Osteocyte (in vitro differentiated cells): ENCODE measurements at regions not wholly inside any gene's neighbourhood (a gene's known extent, or its start where the extent isn't known, plus 50 kb on each side); places are given as distances from the start of the nearest gene placed in this dataset.

Experiments
- DNase-seq: peaks from one replicate; pipeline ENCODE4 v3.0.0; 2021; ENCODE audit warnings: mixed read lengths; ENCODE audit not compliant: unreplicated experiment; ENCODE audit errors: extremely low spot score
- H3K27ac Mint-ChIP-seq: one replicate; pipeline ENCODE4 v1.8.0; 2021; ENCODE audit warnings: mild to moderate bottlenecking, mixed read lengths; ENCODE audit not compliant: unreplicated experiment
- H3K27me3 Mint-ChIP-seq: one replicate; pipeline ENCODE4 v1.8.0; 2021; ENCODE audit warnings: mixed read lengths; ENCODE audit not compliant: unreplicated experiment
- H3K36me3 Mint-ChIP-seq: one replicate; pipeline ENCODE4 v1.8.0; 2021; ENCODE audit warnings: mixed read lengths; ENCODE audit not compliant: unreplicated experiment
- H3K4me1 Mint-ChIP-seq: one replicate; pipeline ENCODE4 v1.8.0; 2021; ENCODE audit warnings: mixed read lengths; ENCODE audit not compliant: unreplicated experiment
- H3K4me3 Mint-ChIP-seq: one replicate; pipeline ENCODE4 v1.8.0; 2021; ENCODE audit warnings: mild to moderate bottlenecking, moderate library complexity, mixed read lengths; ENCODE audit not compliant: unreplicated experiment
- H3K9me3 Mint-ChIP-seq: one replicate; pipeline ENCODE4 v1.8.0; 2021; ENCODE audit warnings: mixed read lengths; ENCODE audit not compliant: unreplicated experiment
- CTCF ChIP-seq: fragments of 200-600 bp; sonication (generic); IDR thresholded peaks from 2 replicates; pipeline ENCODE4 v1.5.0; 2021; ENCODE audit warnings: antibody characterized with exemption, mild to moderate bottlenecking, moderate library complexity

- Mint-ChIP-seq H3K4me1 (peaks cover 9% of the 10 kb centered on the region), H3K27me3 (no peaks in the 10 kb centered on the region), H3K27ac (no peak overlapping the region), H3K36me3 (no peaks in the 10 kb centered on the region), H3K9me3 (peaks cover 1% of the 10 kb centered on the region), H3K4me3 (no peak overlapping the region)
- no peak for DNase-seq
- TF ChIP-seq CTCF, result no peak
These were observed 73.3 kb upstream of the CENPW start for GRCh38 chr6:126266664-126267063.

GRCh38 chr6:126267626-126268025 is 72.3 kb upstream of the CENPW start:
- Mint-ChIP-seq H3K27ac (no peak overlapping the region), H3K9me3 (no peaks in the 10 kb centered on the region), H3K27me3 (no peaks in the 10 kb centered on the region), H3K36me3 (no peaks in the 10 kb centered on the region), H3K4me3 (no peak overlapping the region), H3K4me1 (peaks cover 9% of the 10 kb centered on the region)
- DNase-seq, result no peak
- no peak for TF ChIP-seq CTCF

GRCh38 chr6:126268092-126268491 is 71.8 kb upstream of the CENPW start:
- H3K27me3 Mint-ChIP-seq, result no peaks in the 10 kb centered on the region
- H3K4me3 Mint-ChIP-seq, result no peak overlapping the region
- no peak overlapping the region for H3K27ac Mint-ChIP-seq
- no peaks in the 10 kb centered on the region for H3K36me3 Mint-ChIP-seq
- no peak for DNase-seq
- H3K4me1 Mint-ChIP-seq, result peaks cover 9% of the 10 kb centered on the region
- no peaks in the 10 kb centered on the region for H3K9me3 Mint-ChIP-seq
- TF ChIP-seq CTCF, result no peak

- no peak for TF ChIP-seq CTCF
- Mint-ChIP-seq H3K9me3 (no peaks in the 10 kb centered on the region), H3K27ac (no peak overlapping the region), H3K36me3 (no peaks in the 10 kb centered on the region), H3K4me3 (no peak overlapping the region), H3K4me1 (no peaks in the 10 kb centered on the region), H3K27me3 (peaks cover 23% of the 10 kb centered on the region)
- no peak for DNase-seq
These were observed 59.6 kb upstream of the CENPW start for GRCh38 chr6:126280287-126280686.

GRCh38 chr6:126285871-126286365 is 54.0 kb upstream of the CENPW start:
- H3K27me3 Mint-ChIP-seq, result peaks cover 21% of the 10 kb centered on the region
- no peak for TF ChIP-seq CTCF
- no peaks in the 10 kb centered on the region for H3K9me3 Mint-ChIP-seq
- no peaks in the 10 kb centered on the region for H3K4me1 Mint-ChIP-seq
- H3K27ac Mint-ChIP-seq, result no peak overlapping the region
- no peaks in the 10 kb centered on the region for H3K36me3 Mint-ChIP-seq
- no peak for DNase-seq
- no peak overlapping the region for H3K4me3 Mint-ChIP-seq
